SK-N-MC (cell line): ENCODE measurements at regions not wholly inside any gene's neighbourhood (a gene's known extent, or its start where the extent isn't known, plus 50 kb on each side); places are given as distances from the start of the nearest gene placed in this dataset.

Experiments used
- EZH2 ChIP-seq: fragments of 200-600 bp; sonication (generic); IDR thresholded peaks from one replicate; pipeline ENCODE4 v1.6.1; 2017; ENCODE audit warnings: antibody characterized with exemption
- FOXP2 ChIP-seq: optimal IDR thresholded peaks from 2 replicates; pipeline ENCODE3; 2011; ENCODE audit warnings: mild to moderate bottlenecking, moderate library complexity; ENCODE audit not compliant: insufficient read depth; ENCODE audit errors: extremely low read length, control extremely low read depth
- POLR2AphosphoS5 ChIP-seq: IDR thresholded peaks from 2 replicates; pipeline ENCODE4 v1.6.1; 2012; ENCODE audit warnings: mild to moderate bottlenecking, low read depth, low read length, borderline replicate concordance

GRCh38 chr6:169363590-169363989, 109.9 kb upstream of the THBS2 start:
- TF ChIP-seq POLR2AphosphoS5 (no peak), EZH2 (no peak), FOXP2 (no peak)
